GM21619 (cell line): ENCODE measurements at regions not wholly inside any gene's neighbourhood (a gene's known extent, or its start where the extent isn't known, plus 50 kb on each side); places are given as distances from the start of the nearest gene placed in this dataset.
A peak's percentile ranks its signal among the peaks of the same experiment; 100 is the strongest.

Source experiments
- ATAC-seq: cut with Tn5 transposase; IDR thresholded peaks from one replicate; pipeline ENCODE4 v1.9.1; 2021; ENCODE audit not compliant: unreplicated experiment

DNA sequence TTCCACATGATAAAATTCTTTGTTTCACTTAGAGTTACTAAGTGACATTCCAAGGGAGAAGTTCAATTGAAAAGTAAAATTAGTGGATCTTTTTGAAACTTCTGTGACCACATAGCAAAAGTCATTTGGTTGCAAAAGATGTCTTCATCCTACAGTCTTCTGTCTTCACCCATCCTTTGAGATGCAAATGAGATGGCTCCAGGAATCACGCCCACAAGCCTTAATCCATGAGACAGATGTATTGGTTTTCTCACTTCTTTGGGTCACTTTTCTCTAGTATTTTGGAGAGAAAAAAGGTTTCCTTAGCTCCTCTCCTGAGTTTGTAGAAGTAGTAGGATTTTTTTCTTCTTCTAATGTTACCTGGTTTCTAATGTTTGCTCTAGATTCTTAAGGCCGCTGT lies 259.5 kb upstream of the SLC10A2 start:
- no peak for ATAC-seq

DNA sequence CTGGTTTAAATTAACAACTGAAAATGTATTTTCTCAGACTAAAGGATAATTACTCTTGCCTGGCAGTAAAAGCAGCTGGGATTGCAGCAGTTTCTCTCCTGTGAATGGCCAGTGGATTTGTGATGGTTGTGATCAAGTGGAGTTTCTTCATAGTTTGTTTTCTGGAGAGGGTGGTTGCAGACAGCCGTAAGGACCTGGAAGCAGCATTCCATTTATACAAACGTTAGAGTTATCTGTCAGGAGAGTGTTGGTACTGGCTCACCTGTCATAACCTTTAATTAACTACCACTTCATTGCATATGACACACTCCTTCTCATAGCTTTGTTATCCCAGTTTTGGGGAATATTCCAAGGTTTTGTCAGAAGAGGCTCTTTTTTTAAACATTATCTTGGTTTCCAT lies 258.4 kb upstream of the SLC10A2 start:
- no peak for ATAC-seq

DNA sequence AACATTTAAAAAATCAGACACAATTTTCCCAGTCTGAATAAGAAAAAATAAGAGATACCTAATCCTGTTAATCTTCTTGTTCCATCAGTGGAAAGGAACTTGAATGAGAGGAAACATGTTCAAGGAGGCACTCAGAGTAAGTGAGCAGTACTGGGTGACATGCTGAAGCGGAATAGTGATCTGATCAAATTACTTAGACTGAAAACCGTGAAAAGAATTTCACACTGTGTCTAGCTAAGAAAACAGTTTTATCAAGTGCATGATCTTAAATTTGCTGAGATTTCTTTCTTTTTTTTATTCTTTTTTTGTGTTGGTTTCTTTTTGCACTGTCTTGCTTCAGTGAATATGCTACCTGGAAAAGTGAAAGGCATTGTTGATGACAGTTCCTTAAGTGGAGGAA lies 249.5 kb upstream of the SLC10A2 start:
- ATAC-seq = no peak

DNA sequence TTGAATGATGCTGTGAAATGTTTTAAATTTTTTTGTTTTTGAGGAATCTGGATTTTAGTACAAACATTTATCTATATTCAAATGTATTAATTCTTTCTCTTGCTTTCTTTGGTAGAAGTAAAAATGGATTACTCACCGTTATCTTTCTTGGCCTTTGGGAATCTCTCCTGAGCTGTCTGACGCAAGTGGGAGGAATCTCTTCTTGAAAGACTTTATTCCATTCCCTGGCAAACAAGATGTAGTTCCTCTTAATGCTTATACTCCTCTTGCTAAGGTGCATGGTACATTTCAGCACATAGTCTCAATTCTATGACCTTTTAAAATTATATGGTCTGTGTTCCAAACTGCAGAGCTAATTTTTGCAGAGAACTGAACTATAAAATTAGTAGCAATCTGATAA lies 246.2 kb upstream of the SLC10A2 start:
- no peak for ATAC-seq

DNA sequence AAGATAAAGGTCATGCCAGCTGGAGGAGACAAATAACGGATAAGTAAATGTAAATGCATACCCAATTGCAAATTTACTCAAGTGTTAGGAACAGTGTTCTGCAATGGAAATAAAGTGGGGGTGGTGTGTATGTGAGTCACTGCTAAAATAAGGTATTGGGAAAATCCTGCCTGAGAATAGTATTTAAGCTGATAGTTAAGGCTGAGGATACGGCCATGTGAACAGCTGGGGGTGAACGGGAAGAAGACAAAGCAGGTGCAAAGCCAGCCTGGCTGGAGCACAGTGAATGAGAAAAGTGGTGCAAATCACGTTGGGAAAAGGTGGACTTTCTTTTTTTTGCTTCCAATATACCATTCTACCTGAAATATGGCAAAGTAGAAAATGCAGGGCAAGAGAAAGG lies 242.4 kb upstream of the SLC10A2 start:
- ATAC-seq = no peak

DNA sequence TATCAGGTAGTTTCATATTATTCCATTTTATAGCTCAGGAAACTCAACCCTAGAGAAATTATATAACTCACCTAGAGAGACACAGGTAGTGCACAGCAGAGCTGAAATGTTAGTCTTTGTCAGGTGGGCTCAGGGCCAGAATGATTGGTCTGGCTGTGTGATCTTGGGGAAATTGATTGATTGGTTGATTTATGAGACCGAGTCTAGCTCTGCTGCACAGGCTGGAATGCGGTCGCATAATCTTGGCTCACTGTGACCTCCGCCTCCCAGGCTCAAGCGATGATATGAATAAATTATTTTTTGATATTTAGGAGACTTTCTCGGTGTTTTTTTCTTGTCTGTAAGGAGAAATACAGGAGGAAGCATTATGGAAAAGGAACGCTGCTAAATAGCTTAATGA lies 239.9 kb upstream of the SLC10A2 start:
- no peak for ATAC-seq

DNA sequence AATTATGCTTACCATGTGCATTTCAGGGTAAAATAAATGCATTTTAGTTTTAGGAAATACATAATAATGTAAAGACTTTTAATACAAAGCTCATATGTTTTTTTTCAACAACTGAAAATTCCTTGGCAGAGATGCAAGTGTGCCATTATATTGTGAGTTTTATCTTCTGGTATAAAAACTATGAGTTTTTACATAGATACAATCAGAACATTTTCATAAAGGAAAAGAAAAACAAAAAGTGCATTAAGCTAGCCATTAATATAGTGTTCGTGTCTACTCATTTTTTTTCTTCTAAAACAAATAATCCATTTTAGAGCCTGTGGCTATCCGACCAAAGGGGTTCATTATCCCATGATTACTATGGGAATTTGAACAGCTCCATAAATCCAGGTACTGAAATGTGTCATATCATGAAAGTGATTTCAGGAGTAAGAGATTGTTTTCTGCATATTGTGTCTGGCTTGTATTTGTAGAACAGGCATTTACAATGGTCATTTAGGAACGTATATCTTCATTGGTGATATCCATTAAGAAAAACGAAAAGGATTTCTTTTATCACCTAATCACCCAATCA lies 236.9 kb upstream of the SLC10A2 start:
- no peak for ATAC-seq

DNA sequence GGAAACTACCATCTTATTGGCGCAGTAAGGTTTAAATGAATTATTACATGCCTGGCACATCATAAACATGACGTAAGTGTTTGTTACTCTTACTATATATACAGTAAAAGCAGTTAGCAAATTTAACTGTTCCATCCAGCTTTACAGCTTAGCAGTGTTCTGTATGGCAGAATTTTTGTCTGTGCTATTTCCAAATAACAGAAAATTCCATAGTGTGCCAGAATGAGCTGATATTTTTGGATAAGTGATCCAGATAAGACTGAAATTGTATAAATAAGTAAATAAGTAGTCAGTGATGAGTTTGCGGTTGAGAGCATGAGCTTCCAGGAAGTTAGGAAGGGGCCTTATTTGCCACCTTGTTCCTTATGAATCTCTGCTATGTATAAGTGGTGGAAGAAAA lies 236.5 kb upstream of the SLC10A2 start:
- no peak for ATAC-seq

DNA sequence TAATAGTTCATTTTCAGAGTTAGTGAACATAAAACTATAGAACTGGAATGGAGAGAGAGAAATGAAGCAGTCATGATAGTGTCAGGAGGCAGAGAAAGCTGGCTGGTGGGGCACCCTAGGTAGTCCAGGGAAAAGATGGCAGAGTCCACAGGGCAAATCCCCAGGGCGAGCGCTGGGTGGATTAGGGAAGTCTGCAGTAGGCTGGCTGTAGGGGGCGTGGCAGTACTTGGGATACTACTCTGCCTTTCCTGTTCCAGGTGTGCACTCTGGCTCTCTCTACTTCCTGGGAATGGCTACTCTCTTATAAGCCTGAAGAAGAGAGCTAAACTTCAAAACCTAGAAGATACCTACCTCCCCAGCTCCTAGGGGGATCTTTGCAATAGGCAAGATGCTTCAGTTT lies 232.9 kb upstream of the SLC10A2 start:
- no peak for ATAC-seq

DNA sequence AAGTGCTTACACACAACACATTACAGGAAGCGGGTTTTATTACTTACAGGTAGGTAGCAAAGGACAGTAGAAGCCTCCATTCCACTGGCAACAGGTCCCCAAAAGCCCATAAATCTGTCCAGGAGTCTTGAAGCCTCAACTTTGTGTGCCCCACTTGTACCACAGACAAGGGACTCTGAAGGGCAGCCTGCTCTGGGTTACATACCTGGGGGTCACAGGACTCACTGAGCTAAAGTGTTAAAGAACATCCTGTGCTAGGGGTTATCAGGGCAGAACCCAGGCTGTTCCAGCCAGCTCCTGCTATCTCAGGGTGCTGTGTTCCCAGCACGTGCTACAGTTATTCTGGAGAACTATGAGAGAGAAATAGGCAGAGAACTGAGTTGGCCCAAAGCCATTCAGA lies 230.9 kb upstream of the SLC10A2 start:
- no peak for ATAC-seq

DNA sequence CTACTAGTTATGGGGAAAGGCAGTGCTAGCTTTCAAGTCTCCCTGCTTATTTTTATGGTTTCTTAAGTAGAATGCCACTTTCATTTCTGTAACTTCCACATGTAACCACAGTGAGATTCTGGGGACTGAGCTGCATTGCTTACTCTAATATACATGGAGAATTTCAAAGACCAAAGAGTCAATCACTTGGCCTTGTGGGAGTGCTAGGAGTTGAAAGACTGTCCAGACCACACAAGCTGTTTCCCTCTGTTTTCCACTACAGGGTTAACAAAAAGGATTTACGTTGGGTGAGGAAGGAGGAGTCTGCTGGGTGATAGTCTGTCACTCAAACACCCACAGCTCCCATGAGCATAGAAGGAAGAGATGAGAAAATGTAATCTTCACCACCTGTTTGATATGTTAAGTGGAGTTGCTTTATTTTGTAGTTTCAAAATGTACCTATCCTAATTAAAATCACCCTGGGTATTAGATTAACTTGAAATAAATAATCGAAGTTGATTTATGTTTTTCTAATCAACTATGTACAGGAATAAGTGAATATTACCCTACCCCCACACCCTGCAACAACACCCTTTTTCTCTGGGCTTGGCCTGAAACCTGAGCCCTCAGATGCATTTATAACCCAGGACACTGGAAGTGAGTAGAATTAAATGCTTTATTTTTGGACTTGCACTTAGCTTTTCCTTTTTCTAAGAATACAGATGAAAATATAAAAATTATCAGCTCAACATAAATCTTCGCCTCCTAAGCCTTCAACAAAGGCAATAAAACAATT lies 225.8 kb upstream of the SLC10A2 start:
- ATAC-seq = no peak

DNA sequence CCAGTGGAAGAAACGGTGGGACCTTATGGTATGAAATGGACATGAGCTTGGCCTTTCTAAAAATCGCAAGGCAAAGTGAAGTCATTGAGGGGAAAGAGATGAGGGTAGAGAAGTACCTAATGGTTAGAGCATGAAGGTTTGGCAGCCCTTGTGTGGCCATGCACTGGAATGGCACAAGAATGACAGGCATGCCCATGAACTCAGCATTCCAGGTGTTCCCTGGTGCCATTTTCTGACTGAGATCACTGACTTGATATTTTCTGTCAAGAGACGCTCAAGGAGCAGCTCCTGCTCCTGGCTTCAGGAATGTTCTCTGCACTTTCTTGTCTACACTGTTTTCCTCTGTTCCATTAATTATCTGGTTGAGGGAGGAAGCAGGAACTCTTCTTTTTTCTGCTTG lies 225.0 kb upstream of the SLC10A2 start:
- no peak for ATAC-seq

DNA sequence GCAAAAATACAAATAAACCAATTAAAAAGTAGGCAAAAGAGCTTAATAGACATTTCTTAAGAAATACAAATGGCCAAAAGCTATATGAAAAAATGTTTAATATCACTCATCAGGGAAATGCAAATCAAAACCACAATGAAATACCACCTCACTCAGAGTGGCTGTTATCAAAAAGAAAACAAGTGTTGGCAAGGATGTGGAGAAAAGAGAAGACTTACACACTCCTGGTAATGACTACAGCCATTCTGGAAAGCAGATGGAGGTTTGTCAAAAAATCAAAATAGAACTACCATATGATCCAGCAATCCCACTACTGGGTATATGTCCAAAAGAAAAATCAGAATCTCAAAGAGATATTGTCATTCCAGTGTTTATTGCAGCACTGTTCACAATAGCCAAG lies 223.5 kb upstream of the SLC10A2 start:
- ATAC-seq = no peak

DNA sequence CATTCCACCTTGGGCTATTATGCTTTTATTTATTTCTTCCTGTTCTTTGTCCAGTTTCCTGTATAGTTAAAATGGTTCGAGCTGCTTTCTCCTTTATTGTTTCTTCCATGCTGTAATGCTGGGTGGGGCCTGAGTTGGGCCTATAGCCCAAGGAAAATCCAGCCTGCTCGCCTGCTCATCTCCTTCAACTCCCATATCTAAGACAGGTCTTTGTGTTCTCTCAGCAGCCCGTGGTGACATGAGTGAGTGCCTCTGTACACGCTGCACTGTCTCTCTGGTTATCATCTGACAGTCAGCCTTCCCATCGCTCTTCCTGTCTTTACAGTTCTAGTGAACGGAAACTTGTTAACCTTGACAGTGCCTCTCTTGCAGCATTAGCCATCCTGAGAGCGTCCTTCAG lies 221.9 kb upstream of the SLC10A2 start:
- no peak for ATAC-seq

DNA sequence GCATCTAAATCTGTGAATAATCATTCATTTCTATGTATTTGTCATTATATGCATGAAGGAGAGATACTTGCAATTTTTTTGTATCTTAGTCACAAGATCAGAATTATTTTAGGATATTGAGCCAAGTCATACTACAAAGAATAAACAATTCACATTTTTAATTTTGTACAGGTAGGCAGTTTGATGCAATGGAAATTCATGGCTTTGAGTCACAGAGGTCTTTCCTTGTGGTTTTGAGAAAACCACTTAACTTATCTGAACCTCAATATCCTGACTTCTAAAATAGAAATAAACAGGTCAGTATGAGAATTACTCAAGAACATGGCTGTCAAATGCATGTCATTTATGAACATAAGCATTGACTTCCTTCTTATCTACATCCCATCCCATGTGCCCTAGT lies 221.4 kb upstream of the SLC10A2 start:
- ATAC-seq = no peak

DNA sequence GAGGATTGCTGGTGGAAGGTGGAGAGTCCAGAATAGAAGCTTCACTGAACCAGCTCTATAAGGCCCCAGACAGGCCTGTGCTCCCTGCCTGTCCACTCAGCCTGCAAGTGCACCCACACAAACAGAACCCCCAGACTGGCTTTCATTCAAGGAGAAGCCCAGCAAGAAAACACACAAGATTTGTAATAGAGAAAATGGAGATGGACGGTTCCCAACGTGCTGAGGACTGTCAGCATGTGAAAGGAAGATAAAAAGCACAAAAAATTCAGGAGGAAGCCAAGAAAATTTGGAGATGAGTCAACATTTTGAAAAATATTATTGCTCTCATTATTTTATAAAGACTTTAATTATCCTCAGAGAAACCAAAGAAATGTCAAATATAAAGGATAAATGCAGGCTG lies 218.2 kb upstream of the SLC10A2 start:
- ATAC-seq = no peak

DNA sequence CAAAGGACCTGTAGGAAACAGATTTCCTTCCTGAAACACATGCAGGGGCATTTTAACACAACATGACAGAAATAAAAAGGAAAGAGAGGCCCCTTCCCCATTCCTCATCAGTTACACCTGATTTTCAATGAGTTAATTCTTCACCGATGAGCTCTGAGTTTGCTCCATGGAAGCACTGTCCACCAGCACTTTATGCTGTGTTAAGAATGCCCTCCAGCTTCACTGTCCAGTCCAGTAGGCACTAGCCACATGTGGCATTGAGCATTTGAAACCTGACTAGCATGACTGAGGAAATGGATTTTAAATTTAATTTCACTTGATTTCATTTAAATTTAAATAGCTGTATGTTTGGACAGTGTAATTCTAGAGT lies 217.2 kb upstream of the SLC10A2 start:
- ATAC-seq = no peak

DNA sequence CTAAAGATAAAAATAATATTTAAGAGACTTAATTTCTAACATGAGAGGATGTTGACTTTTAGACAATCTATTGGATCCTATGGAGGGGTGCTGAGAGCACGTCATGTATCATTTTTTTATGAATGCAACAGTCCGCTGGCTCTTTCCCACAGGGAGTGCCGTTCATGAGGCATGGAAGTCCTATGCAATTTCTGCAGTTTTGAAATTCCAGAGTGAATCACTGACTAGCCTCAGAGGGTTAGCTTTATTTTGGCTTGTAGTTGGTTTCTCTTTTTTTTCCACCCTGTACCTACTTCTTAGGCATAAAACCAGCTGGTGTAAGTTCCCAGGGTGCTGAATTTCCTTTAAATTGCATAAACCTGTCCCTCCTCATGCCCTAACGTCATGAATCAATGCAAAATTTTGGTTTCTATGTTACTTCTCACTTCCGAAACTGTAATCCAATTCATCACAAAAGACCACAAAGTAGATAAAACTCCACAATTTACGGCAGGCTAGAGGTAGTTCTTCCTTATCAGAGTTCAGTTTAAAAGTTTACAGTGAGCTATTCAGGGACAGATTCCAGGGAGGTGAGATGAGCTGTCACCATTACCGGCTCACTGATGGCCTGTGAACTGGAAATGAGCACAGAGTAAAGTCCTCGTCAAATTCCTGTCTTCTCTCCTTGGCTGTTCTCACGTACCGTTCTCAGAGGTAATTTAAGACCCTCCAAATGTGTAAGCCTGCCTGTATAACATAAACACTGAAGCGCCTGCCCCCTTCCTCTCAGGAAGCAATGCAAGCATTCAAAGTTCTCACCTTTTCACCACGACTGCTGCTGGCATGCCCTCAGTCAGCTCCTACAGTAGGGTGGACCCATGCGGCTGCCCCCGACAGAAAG lies 216.6 kb upstream of the SLC10A2 start:
- ATAC-seq = peak; percentile 37

DNA sequence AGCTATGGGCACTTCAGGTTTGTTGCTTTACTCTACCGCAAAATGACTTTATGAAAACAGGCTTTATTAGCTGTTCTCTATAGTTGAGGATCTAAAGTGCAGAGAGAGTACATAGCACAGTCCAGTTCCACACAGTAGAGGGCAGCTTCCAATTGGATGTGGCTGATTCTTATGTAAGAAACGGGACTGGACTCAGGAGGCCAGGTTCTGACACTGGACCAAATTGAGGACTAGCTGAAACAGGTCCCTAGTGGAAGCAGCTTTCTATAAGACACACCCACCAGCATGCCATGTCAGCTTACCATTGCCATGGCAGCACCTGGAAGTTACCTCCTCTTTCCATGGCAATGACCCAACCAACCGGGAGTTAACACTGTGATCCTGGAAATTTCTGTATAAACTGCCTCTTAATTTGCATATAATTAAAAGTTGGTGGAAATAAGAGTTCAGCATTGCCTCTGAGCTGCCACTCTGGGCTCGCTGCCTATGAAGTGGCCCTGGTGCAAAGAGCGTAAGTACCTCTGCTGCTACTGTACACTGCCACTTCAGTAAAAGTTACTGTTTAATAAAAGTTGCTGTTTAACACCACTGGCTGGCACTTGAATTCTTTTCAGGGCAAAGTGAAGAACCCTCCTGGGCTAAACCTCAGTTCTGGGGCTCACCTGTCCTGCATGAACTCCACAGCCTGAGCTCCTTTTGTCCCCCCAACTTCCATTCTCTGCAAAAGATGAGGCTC lies 211.9 kb upstream of the SLC10A2 start:
- ATAC-seq = no peak

DNA sequence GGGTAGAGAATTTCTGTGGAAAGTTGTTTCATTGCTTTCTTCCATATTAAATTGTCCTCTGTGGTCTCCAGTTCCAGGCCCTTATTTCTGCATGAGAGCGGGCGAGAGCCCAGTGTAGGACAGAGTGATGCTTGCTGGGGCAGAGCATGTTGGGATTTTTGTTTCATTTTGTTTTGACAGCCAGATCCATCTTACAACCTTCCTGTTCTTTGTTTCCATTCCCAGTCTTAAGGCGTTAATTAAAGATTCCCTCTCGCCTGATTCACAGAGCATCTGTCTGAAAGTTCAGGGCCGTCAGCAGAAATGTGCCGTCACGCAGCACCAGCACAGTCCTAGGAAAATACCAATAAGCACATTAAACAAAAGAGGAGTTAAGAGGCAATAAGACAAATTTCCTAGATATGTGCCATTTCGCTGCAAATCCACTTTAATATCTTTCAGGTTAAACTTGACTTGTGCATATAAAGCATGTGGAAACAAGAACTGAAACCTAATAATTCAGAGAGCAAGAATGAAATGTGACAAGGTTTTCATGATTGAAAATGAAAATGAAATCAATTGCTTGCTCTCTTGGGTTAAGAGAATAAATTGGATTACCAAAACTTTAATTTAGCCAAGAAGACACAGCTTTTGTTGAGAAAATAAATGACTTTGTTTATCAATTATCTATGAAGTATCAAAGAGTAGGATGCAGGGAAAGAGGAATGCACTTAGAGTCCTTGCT lies 210.7 kb upstream of the SLC10A2 start:
- ATAC-seq = peak; percentile 88

DNA sequence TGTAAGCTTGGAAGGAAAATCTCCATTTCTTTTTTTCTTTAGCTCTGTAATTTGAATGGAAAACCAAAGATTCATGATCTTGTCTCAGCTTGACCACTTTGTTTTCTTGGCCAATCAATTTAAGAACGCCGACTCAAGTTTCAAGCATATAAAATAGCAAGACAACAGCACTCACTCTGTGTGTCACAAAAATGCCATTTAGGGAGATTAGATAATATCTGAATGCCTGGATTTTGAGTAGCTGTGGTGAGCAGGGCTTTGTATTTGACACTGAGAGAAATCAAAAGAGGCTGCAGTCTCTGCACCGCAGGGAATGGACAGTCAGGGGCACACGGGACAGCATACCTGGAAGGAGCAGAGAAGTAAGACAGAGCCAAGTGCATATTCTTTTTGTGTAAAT lies 209.5 kb upstream of the SLC10A2 start:
- no peak for ATAC-seq
